ENCODE measurements at regions not wholly inside any gene's neighbourhood (a gene's known extent, or its start where the extent isn't known, plus 50 kb on each side); places are given as distances from the start of the nearest gene placed in this dataset.

DNA sequence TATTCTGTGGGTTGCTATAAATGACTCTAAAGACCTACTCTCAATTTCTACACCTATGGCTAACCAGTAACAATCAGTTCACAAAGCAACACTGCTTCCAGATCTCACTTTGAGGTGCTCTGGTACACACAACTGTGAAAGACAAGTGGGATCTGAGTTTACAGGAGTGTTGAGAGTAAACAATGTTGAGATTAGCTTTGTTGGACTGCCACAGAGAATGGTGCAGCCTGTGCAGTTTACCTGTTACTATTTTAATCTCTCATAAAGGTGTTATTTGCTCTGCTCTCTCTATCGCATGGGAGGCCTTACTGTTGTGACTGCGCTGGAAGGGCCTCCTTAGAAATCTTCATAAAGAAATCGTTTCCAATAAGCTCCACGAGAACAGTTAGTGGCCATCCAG is 112.0 kb downstream of the SOX2 start:
- Histone ChIP-seq H3K27ac (ENCODE audit: low read depth in 1 of 2, low read length in 2 of 2) (no peak overlapping the region), H3K9ac (ENCODE audit: low read depth in 1 of 2, low read length in 2 of 2) (no peak overlapping the region), H3K9me3 (ENCODE audit: control insufficient read depth in 4 of 4, low read length in 3 of 4) (no peaks in the 10 kb centered on the region), H3K36me3 (ENCODE audit: control insufficient read depth in 4 of 4, insufficient read depth in 3 of 4, low read depth in 1 of 4, low read length in 3 of 4) (no peaks in the 10 kb centered on the region), H3K4me1 (ENCODE audit: control insufficient read depth in 4 of 4, insufficient read depth in 4 of 4, low read length in 3 of 4) (no peaks in the 10 kb centered on the region), H3K4me3 (ENCODE audit: low read depth in 1 of 3, low read length in 3 of 3) (no peak overlapping the region), H3K27me3 (ENCODE audit: control insufficient read depth in 4 of 4, insufficient read depth in 4 of 4, low read length in 3 of 4) (no peaks in the 10 kb centered on the region)
- 89% methylated on average over 4 of the region's 4 CpGs for WGBS
- no peak for DNase-seq (ENCODE audit: low spot score)
- TF ChIP-seq YY1 (IDR thresholded peaks at IDR 0.05) (no peak), RXRA (IDR thresholded peaks at IDR 0.05) (no peak), REST (IDR thresholded peaks at IDR 0.05) (no peak)

GRCh38 chr3:181824961-181825360 is 113.2 kb downstream of the SOX2 start:
- H3K4me3 ChIP-seq (ENCODE audit: low read depth in 1 of 3, low read length in 3 of 3) = no peak overlapping the region
- H3K9ac ChIP-seq (ENCODE audit: low read depth in 1 of 2, low read length in 2 of 2) = no peak overlapping the region
- no peaks in the 10 kb centered on the region for H3K4me1 ChIP-seq (ENCODE audit: control insufficient read depth in 4 of 4, insufficient read depth in 4 of 4, low read length in 3 of 4)
- H3K27ac ChIP-seq (ENCODE audit: low read depth in 1 of 2, low read length in 2 of 2) = no peak overlapping the region
- TF ChIP-seq, protein P1, sequence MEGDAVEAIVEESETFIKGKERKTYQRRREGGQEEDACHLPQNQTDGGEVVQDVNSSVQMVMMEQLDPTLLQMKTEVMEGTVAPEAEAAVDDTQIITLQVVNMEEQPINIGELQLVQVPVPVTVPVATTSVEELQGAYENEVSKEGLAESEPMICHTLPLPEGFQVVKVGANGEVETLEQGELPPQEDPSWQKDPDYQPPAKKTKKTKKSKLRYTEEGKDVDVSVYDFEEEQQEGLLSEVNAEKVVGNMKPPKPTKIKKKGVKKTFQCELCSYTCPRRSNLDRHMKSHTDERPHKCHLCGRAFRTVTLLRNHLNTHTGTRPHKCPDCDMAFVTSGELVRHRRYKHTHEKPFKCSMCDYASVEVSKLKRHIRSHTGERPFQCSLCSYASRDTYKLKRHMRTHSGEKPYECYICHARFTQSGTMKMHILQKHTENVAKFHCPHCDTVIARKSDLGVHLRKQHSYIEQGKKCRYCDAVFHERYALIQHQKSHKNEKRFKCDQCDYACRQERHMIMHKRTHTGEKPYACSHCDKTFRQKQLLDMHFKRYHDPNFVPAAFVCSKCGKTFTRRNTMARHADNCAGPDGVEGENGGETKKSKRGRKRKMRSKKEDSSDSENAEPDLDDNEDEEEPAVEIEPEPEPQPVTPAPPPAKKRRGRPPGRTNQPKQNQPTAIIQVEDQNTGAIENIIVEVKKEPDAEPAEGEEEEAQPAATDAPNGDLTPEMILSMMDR (IDR thresholded peaks at IDR 0.05; ENCODE audit: low read depth, low read length, missing input control) = no peak
- no peak for TF ChIP-seq REST (IDR thresholded peaks at IDR 0.05)
- no peak for TF ChIP-seq RAD21 (IDR thresholded peaks at IDR 0.05)
- no peak for TF ChIP-seq YY1 (IDR thresholded peaks at IDR 0.05)
- TF ChIP-seq RXRA (IDR thresholded peaks at IDR 0.05) = no peak
- no peak for TF ChIP-seq FOXA2 (IDR thresholded peaks at IDR 0.05)
- TF ChIP-seq HNF4G (IDR thresholded peaks at IDR 0.05) = no peak
- TF ChIP-seq FOXA1 (IDR thresholded peaks at IDR 0.05) = no peak
- no peak for TF ChIP-seq ZBTB33 (IDR thresholded peaks at IDR 0.05)
- TF ChIP-seq SP1 (IDR thresholded peaks at IDR 0.05) = no peak
- no peak for TF ChIP-seq GABPA (IDR thresholded peaks at IDR 0.05 in 1 of 2, conservative IDR thresholded peaks at IDR 0.05 in 1 of 2)
- TF ChIP-seq MAX (IDR thresholded peaks at IDR 0.05) = no peak
- TF ChIP-seq, protein P2, sequence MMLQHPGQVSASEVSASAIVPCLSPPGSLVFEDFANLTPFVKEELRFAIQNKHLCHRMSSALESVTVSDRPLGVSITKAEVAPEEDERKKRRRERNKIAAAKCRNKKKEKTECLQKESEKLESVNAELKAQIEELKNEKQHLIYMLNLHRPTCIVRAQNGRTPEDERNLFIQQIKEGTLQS (IDR thresholded peaks at IDR 0.05) = no peak
- TF ChIP-seq HNF4A (conservative IDR thresholded peaks at IDR 0.05) = no peak
- TF ChIP-seq EGR1 (IDR thresholded peaks at IDR 0.05; ENCODE audit: low read depth in 2 of 2) = no peak
- no peak for TF ChIP-seq NR2F2 (IDR thresholded peaks at IDR 0.05)
- TF ChIP-seq TAF1 (conservative IDR thresholded peaks at IDR 0.05) = no peak
- no peaks in the 10 kb centered on the region for H3K36me3 ChIP-seq (ENCODE audit: control insufficient read depth in 4 of 4, insufficient read depth in 3 of 4, low read depth in 1 of 4, low read length in 3 of 4)
- H3K9me3 ChIP-seq (ENCODE audit: control insufficient read depth in 4 of 4, low read length in 3 of 4) = no peaks in the 10 kb centered on the region
- no peak for DNase-seq (ENCODE audit: low spot score)
- 82% methylated on average over 10 of the region's 10 CpGs for WGBS
- no peaks in the 10 kb centered on the region for H3K27me3 ChIP-seq (ENCODE audit: control insufficient read depth in 4 of 4, insufficient read depth in 4 of 4, low read length in 3 of 4)
